WTC11 (cell line): ENCODE measurements at regions not wholly inside any gene's neighbourhood (a gene's known extent, or its start where the extent isn't known, plus 50 kb on each side); places are given as distances from the start of the nearest gene placed in this dataset.

ENCODE experiments used
- CREM ChIP-seq: sonication (generic); formaldehyde crosslinking; IDR thresholded peaks from 2 replicates; pipeline ENCODE4 v1.8.1; 2022; ENCODE audit warnings: mild to moderate bottlenecking, missing genetic modification reagents, moderate library complexity
- NR2C2 ChIP-seq: sonication (generic); formaldehyde crosslinking; IDR thresholded peaks from 2 replicates; pipeline ENCODE4 v1.8.0; 2022; ENCODE audit warnings: mild to moderate bottlenecking, missing genetic modification reagents
- RELA ChIP-seq: sonication (generic); formaldehyde crosslinking; IDR thresholded peaks from 2 replicates; pipeline ENCODE4 v1.8.1; 2022; ENCODE audit warnings: missing genetic modification reagents, mild to moderate bottlenecking, borderline replicate concordance
- TEAD4 ChIP-seq: sonication (generic); formaldehyde crosslinking; IDR thresholded peaks from 2 replicates; pipeline ENCODE4 v1.8.0; 2022; ENCODE audit warnings: mild to moderate bottlenecking, missing genetic modification reagents
- ZBTB21 ChIP-seq: sonication (generic); formaldehyde crosslinking; IDR thresholded peaks from 2 replicates; pipeline ENCODE4 v1.8.1; 2023; ENCODE audit warnings: mild to moderate bottlenecking, missing genetic modification reagents, borderline replicate concordance
- ZNF121 ChIP-seq: sonication (generic); formaldehyde crosslinking; IDR thresholded peaks from 2 replicates; pipeline ENCODE4 v1.8.0; 2023; ENCODE audit warnings: missing genetic modification reagents
- TF ChIP-seq, protein P1 (sequence below): fragments of 200-600 bp; IDR thresholded peaks from 2 replicates; pipeline ENCODE4 v1.8.0; 2022; ENCODE audit warnings: antibody characterized with exemption
- TF ChIP-seq, protein P2 (sequence below): sonication (generic); formaldehyde crosslinking; IDR thresholded peaks from 2 replicates; pipeline ENCODE4 v1.8.0; 2022; ENCODE audit warnings: mild to moderate bottlenecking, missing genetic modification reagents
- TF ChIP-seq, protein P3 (sequence below): sonication (generic); formaldehyde crosslinking; IDR thresholded peaks from 2 replicates; pipeline ENCODE4 v1.8.1; 2023; ENCODE audit warnings: mild to moderate bottlenecking, missing genetic modification reagents, moderate library complexity
- TF ChIP-seq, protein P4 (sequence below): sonication (generic); formaldehyde crosslinking; IDR thresholded peaks from 2 replicates; pipeline ENCODE4 v1.8.0; 2023; ENCODE audit warnings: mild to moderate bottlenecking, missing genetic modification reagents
- TF ChIP-seq, protein P5 (sequence below): sonication (generic); formaldehyde crosslinking; IDR thresholded peaks from 2 replicates; pipeline ENCODE4 v1.8.1; 2022; ENCODE audit warnings: mild to moderate bottlenecking, moderate library complexity, missing genetic modification reagents
- TF ChIP-seq, protein P6 (sequence below): sonication (generic); formaldehyde crosslinking; IDR thresholded peaks from 2 replicates; pipeline ENCODE4 v1.8.0; 2022; ENCODE audit warnings: mild to moderate bottlenecking, missing genetic modification reagents
- TF ChIP-seq, protein P7 (sequence below): sonication (generic); formaldehyde crosslinking; IDR thresholded peaks from 2 replicates; pipeline ENCODE4 v1.8.1; 2022; ENCODE audit warnings: missing genetic modification reagents, borderline replicate concordance

DNA sequence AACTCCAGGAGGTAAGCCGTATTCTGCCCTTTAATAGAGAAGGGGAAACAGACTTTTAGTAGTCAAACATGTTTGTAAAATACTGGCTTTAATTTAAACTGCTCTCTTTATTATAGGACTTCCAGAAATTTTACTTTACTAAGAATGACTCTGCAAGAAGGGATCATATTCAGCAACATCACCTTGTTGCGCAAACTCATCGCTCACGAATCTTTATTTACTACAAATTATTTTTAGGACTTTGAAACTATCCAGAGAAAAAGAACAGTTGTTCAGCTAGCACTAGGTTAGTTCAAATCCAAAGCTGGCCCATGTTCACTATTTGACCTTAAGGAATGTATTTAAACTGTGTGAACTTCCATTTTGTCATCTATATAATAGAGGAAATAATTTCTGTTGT lies 498.3 kb upstream of the TENM4 start:
- TF ChIP-seq NR2C2 (CRISPR knock-in tag): no peak
- TF ChIP-seq, protein P1, sequence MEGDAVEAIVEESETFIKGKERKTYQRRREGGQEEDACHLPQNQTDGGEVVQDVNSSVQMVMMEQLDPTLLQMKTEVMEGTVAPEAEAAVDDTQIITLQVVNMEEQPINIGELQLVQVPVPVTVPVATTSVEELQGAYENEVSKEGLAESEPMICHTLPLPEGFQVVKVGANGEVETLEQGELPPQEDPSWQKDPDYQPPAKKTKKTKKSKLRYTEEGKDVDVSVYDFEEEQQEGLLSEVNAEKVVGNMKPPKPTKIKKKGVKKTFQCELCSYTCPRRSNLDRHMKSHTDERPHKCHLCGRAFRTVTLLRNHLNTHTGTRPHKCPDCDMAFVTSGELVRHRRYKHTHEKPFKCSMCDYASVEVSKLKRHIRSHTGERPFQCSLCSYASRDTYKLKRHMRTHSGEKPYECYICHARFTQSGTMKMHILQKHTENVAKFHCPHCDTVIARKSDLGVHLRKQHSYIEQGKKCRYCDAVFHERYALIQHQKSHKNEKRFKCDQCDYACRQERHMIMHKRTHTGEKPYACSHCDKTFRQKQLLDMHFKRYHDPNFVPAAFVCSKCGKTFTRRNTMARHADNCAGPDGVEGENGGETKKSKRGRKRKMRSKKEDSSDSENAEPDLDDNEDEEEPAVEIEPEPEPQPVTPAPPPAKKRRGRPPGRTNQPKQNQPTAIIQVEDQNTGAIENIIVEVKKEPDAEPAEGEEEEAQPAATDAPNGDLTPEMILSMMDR: no peak
- TF ChIP-seq TEAD4 (CRISPR knock-in tag): no peak
- TF ChIP-seq ZBTB21: no peak
- TF ChIP-seq, protein P2, sequence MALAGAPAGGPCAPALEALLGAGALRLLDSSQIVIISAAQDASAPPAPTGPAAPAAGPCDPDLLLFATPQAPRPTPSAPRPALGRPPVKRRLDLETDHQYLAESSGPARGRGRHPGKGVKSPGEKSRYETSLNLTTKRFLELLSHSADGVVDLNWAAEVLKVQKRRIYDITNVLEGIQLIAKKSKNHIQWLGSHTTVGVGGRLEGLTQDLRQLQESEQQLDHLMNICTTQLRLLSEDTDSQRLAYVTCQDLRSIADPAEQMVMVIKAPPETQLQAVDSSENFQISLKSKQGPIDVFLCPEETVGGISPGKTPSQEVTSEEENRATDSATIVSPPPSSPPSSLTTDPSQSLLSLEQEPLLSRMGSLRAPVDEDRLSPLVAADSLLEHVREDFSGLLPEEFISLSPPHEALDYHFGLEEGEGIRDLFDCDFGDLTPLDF: no peak
- TF ChIP-seq, protein P3, sequence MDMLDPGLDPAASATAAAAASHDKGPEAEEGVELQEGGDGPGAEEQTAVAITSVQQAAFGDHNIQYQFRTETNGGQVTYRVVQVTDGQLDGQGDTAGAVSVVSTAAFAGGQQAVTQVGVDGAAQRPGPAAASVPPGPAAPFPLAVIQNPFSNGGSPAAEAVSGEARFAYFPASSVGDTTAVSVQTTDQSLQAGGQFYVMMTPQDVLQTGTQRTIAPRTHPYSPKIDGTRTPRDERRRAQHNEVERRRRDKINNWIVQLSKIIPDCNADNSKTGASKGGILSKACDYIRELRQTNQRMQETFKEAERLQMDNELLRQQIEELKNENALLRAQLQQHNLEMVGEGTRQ (CRISPR knock-in tag): no peak
- TF ChIP-seq, protein P4, sequence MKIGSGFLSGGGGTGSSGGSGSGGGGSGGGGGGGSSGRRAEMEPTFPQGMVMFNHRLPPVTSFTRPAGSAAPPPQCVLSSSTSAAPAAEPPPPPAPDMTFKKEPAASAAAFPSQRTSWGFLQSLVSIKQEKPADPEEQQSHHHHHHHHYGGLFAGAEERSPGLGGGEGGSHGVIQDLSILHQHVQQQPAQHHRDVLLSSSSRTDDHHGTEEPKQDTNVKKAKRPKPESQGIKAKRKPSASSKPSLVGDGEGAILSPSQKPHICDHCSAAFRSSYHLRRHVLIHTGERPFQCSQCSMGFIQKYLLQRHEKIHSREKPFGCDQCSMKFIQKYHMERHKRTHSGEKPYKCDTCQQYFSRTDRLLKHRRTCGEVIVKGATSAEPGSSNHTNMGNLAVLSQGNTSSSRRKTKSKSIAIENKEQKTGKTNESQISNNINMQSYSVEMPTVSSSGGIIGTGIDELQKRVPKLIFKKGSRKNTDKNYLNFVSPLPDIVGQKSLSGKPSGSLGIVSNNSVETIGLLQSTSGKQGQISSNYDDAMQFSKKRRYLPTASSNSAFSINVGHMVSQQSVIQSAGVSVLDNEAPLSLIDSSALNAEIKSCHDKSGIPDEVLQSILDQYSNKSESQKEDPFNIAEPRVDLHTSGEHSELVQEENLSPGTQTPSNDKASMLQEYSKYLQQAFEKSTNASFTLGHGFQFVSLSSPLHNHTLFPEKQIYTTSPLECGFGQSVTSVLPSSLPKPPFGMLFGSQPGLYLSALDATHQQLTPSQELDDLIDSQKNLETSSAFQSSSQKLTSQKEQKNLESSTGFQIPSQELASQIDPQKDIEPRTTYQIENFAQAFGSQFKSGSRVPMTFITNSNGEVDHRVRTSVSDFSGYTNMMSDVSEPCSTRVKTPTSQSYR (CRISPR knock-in tag): no peak
- no peak for TF ChIP-seq CREM (CRISPR knock-in tag)
- TF ChIP-seq, protein P5, sequence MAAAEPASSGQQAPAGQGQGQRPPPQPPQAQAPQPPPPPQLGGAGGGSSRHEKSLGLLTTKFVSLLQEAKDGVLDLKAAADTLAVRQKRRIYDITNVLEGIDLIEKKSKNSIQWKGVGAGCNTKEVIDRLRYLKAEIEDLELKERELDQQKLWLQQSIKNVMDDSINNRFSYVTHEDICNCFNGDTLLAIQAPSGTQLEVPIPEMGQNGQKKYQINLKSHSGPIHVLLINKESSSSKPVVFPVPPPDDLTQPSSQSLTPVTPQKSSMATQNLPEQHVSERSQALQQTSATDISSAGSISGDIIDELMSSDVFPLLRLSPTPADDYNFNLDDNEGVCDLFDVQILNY (CRISPR knock-in tag): no peak
- TF ChIP-seq, protein P6, sequence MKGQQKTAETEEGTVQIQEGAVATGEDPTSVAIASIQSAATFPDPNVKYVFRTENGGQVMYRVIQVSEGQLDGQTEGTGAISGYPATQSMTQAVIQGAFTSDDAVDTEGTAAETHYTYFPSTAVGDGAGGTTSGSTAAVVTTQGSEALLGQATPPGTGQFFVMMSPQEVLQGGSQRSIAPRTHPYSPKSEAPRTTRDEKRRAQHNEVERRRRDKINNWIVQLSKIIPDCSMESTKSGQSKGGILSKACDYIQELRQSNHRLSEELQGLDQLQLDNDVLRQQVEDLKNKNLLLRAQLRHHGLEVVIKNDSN (CRISPR knock-in tag): no peak
- TF ChIP-seq, protein P7, sequence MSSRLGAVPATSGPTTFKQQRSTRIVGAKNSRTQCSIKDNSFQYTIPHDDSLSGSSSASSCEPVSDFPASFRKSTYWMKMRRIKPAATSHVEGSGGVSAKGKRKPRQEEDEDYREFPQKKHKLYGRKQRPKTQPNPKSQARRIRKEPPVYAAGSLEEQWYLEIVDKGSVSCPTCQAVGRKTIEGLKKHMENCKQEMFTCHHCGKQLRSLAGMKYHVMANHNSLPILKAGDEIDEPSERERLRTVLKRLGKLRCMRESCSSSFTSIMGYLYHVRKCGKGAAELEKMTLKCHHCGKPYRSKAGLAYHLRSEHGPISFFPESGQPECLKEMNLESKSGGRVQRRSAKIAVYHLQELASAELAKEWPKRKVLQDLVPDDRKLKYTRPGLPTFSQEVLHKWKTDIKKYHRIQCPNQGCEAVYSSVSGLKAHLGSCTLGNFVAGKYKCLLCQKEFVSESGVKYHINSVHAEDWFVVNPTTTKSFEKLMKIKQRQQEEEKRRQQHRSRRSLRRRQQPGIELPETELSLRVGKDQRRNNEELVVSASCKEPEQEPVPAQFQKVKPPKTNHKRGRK (CRISPR knock-in tag): no peak
- no peak for TF ChIP-seq ZNF121 (CRISPR knock-in tag)
- TF ChIP-seq RELA (CRISPR knock-in tag): no peak
